ENCODE measurements at regions not wholly inside any gene's neighbourhood (a gene's known extent, or its start where the extent isn't known, plus 50 kb on each side); places are given as distances from the start of the nearest gene placed in this dataset.

DNA sequence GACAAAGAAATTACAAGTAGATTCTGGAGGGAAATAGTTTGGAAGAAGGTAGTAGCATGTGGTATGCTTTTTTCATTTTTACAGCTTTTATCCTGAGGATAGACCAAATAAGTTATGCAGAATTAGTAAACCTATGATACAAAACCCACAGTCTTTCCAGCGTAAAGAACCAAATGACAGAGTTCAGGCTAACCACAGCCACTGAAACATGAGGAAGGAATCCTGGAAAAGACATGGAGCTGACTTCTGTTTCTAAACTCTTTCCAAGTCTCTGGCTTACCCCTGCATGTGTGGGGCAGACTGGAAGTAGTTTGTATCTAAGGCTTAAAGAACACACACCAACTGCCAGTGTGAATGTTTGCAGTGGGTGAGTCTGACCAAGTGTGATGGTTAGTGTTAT, 258.4 kb upstream of the TENM4 start:
- no TSS peak for BruUV-seq (replicated peaks)
- H2AFZ ChIP-seq (replicated peaks; ENCODE audit: low read length, poor library complexity), result no peak overlapping the region
- in situ Hi-C loops (cut with MboI; ENCODE audit: low sequenced_read_pairs), result no loop called here

More for the DNA sequence above, 258.4 kb upstream of the TENM4 start:
- Histone ChIP-seq H4K91ac (ENCODE audit: insufficient read depth, low read depth, low read length) (no peak overlapping the region), H3K79me1 (ENCODE audit: low read depth in 1 of 2, low read length in 2 of 2) (no peaks in the 10 kb centered on the region), H3K4ac (ENCODE audit: low read depth, low read length) (no peak overlapping the region), H3K9me1 (ENCODE audit: insufficient read depth, low read length) (no peaks in the 10 kb centered on the region), H3K4me1 (ENCODE audit: control insufficient read depth, insufficient read depth, low read length) (no peaks in the 10 kb centered on the region), H3K36me3 (ENCODE audit: control insufficient read depth, insufficient read depth, low read length) (no peaks in the 10 kb centered on the region), H3K23ac (ENCODE audit: low read depth, low read length) (no peak overlapping the region), H3K14ac (replicated peaks; ENCODE audit: low read depth, low read length) (no peak overlapping the region), H3K9me3 (ENCODE audit: control insufficient read depth, insufficient read depth, low read length) (peaks cover 2% of the 10 kb centered on the region; the same call in 1 of the 2 replicates), H2BK120ac (ENCODE audit: low read depth, low read length) (no peak overlapping the region), H3K9ac (ENCODE audit: low read depth, low read length) (no peak overlapping the region), H3K56ac (ENCODE audit: extremely low read depth, insufficient read depth, low read length) (no peak overlapping the region), H4K8ac (ENCODE audit: low read depth in 2 of 2, low read length in 2 of 2) (no peak overlapping the region), H2BK5ac (ENCODE audit: low read depth, low read length, poor library complexity, severe bottlenecking) (no peak overlapping the region), H2BK15ac (ENCODE audit: low read depth, low read length) (no peak overlapping the region), H4K20me1 (ENCODE audit: insufficient read depth, low read length) (no peaks in the 10 kb centered on the region), H4K5ac (ENCODE audit: low read depth, low read length) (no peak overlapping the region), H2AK5ac (ENCODE audit: low read depth, low read length) (no peak overlapping the region), H3K18ac (ENCODE audit: low read depth, low read length) (no peak overlapping the region), H2BK20ac (ENCODE audit: low read depth, low read length) (no peak overlapping the region), H2AK9ac (replicated peaks; ENCODE audit: low read depth, low read length, poor library complexity) (no peak overlapping the region), H3K27ac (ENCODE audit: insufficient read depth, low read length) (no peak overlapping the region), H3K4me3 (ENCODE audit: insufficient read depth, low read depth, low read length) (no peak overlapping the region), H3K4me2 (ENCODE audit: low read depth, low read length) (no peak overlapping the region), H3K27me3 (ENCODE audit: control insufficient read depth, insufficient read depth, low read length) (no peaks in the 10 kb centered on the region)
- intact Hi-C loops (cut with micrococcal nuclease), result no loop called here
- ATAC-seq (ENCODE audit: low read depth), result no peak
- CTCF ChIA-PET, result no interaction called here
- no peak for TF ChIP-seq MXI1 (IDR thresholded peaks at IDR 0.05; ENCODE audit: borderline replicate concordance, low read depth, low read length)
- no peak for TF ChIP-seq USF2 (IDR thresholded peaks at IDR 0.05; ENCODE audit: low read depth, low read length)
- no peak for TF ChIP-seq RCOR1 (IDR thresholded peaks at IDR 0.05; ENCODE audit: insufficient replicate concordance, low read length)
- TF ChIP-seq POLR2A (IDR thresholded peaks at IDR 0.05; ENCODE audit: low read depth, low read length), result no peak
- no peak for TF ChIP-seq CTCF (conservative IDR thresholded peaks at IDR 0.05; ENCODE audit: low read depth, low read length)
- TF ChIP-seq, protein P1, sequence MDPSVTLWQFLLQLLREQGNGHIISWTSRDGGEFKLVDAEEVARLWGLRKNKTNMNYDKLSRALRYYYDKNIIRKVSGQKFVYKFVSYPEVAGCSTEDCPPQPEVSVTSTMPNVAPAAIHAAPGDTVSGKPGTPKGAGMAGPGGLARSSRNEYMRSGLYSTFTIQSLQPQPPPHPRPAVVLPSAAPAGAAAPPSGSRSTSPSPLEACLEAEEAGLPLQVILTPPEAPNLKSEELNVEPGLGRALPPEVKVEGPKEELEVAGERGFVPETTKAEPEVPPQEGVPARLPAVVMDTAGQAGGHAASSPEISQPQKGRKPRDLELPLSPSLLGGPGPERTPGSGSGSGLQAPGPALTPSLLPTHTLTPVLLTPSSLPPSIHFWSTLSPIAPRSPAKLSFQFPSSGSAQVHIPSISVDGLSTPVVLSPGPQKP (IDR thresholded peaks at IDR 0.05; ENCODE audit: borderline replicate concordance, low read depth, low read length), result no peak
- no peak for TF ChIP-seq CEBPB (IDR thresholded peaks at IDR 0.05; ENCODE audit: low read depth, low read length)
- no peak for TF ChIP-seq MAZ (IDR thresholded peaks at IDR 0.05; ENCODE audit: borderline replicate concordance, low read depth, low read length)
- TF ChIP-seq SMC3 (IDR thresholded peaks at IDR 0.05; ENCODE audit: low read depth, low read length), result no peak
- TF ChIP-seq RAD21 (IDR thresholded peaks at IDR 0.05; ENCODE audit: low read length), result no peak
- TF ChIP-seq MAFK (IDR thresholded peaks at IDR 0.05; ENCODE audit: low read depth, low read length), result no peak
- no peak for TF ChIP-seq RFX5 (IDR thresholded peaks at IDR 0.05; ENCODE audit: low read depth, low read length)
- no peak for TF ChIP-seq CHD1 (IDR thresholded peaks at IDR 0.05; ENCODE audit: low read depth, low read length)
- TF ChIP-seq FOS (IDR thresholded peaks at IDR 0.05; ENCODE audit: low read depth, low read length), result no peak
- no peak for TF ChIP-seq BHLHE40 (IDR thresholded peaks at IDR 0.05; ENCODE audit: low read depth, low read length)
- TF ChIP-seq NFE2L2 (IDR thresholded peaks at IDR 0.05; ENCODE audit: low read depth, low read length), result no peak
- dilution Hi-C loops (cut with HindIII; ENCODE audit: low sequenced_read_pairs, unreplicated experiment), result no loop called here
- no CpG with 5 or more reads among the region's 1 CpG for WGBS, 2 experiments (ENCODE audit: extremely low coverage in 2 of 2, insufficient read length in 1 of 2)
- DNase-seq, result no peak
- POLR2A ChIA-PET (ENCODE audit: unreplicated experiment), result no interaction called here
